ENCODE measurements at regions not wholly inside any gene's neighbourhood (a gene's known extent, or its start where the extent isn't known, plus 50 kb on each side); places are given as distances from the start of the nearest gene placed in this dataset.

DNA sequence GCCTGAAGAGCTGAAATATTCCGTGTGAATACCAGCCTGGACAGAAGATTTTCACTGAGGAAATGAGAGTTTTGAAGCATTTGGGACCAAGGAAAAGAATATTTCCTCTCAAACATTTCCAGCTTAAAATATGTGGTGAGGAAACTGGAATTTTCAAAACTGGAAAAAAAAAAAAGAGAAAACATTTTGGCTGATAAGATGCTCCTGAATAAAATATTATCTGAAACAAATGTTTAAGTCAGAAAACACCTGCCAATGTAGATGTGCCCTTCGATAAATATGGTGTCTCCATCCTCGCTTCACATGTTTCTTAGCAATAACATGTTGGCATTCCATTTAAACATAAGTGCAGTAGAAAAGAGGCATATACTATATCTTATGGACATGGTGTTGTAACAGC is 567.0 kb downstream of the PRKD1 start:
- no peak for TF ChIP-seq YY1 (IDR thresholded peaks at IDR 0.05; ENCODE audit: low read depth)

DNA sequence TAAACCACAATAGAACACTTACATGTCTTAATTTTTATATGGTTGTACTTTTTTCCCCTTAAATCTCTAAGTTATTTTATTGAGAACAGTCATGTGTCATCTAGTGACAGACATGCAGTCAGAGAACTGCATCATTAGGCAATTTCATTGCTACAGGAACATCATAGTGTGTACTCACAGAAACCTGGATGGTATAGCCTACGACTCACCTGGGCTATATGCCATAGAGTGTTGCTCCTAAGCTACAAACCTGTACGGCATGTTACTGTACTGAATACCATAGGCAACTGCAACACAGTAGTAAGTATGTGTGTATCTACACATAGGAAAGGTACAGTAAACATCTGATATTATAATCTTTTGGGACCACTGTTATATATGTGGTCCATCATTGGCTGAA is 557.6 kb downstream of the PRKD1 start:
- no peak for TF ChIP-seq RAD21 (IDR thresholded peaks at IDR 0.05; ENCODE audit: low read depth)
- no peak for TF ChIP-seq EGR1 (IDR thresholded peaks at IDR 0.05)
- TF ChIP-seq TEAD4 (IDR thresholded peaks at IDR 0.05) = no peak
- TF ChIP-seq, protein P1, sequence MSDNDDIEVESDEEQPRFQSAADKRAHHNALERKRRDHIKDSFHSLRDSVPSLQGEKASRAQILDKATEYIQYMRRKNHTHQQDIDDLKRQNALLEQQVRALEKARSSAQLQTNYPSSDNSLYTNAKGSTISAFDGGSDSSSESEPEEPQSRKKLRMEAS (IDR thresholded peaks at IDR 0.05) = no peak
- no peak for TF ChIP-seq ZBTB7A (IDR thresholded peaks at IDR 0.05; ENCODE audit: low read depth)
- TF ChIP-seq EP300 (IDR thresholded peaks at IDR 0.05; ENCODE audit: borderline replicate concordance) = no peak
- TF ChIP-seq CREB1 (IDR thresholded peaks at IDR 0.05; ENCODE audit: low read depth) = no peak
- no peak for TF ChIP-seq TCF12 (IDR thresholded peaks at IDR 0.05; ENCODE audit: low read depth)
- TF ChIP-seq FOXM1 (IDR thresholded peaks at IDR 0.05; ENCODE audit: borderline replicate concordance, low read depth) = no peak
- TF ChIP-seq NFIC (IDR thresholded peaks at IDR 0.05) = no peak
- TF ChIP-seq YY1 (IDR thresholded peaks at IDR 0.05; ENCODE audit: low read depth) = no peak
- TF ChIP-seq, protein P2, sequence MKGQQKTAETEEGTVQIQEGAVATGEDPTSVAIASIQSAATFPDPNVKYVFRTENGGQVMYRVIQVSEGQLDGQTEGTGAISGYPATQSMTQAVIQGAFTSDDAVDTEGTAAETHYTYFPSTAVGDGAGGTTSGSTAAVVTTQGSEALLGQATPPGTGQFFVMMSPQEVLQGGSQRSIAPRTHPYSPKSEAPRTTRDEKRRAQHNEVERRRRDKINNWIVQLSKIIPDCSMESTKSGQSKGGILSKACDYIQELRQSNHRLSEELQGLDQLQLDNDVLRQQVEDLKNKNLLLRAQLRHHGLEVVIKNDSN (IDR thresholded peaks at IDR 0.05) = no peak
- no peak for TF ChIP-seq CEBPB (IDR thresholded peaks at IDR 0.05)

DNA sequence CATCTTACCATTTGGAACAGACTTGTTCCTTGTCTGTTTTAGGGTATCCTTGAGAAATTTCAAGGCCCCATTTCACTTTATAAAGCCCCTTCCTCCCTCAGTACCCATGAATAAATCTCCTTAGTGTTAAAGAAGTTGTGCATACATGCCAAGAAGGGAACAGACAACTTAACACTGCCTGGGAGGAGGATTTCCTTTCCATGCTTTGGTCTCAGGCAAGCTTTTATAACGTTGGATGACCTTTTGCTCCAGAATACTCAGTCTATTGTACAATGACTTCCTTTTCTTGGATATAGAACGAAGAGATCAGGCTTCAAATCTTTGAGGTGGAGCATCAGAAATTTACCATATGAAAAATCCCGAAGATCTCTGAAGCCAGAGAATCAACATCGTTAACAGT is 551.4 kb downstream of the PRKD1 start:
- TF ChIP-seq NFIC (IDR thresholded peaks at IDR 0.05) (no peak), TEAD4 (IDR thresholded peaks at IDR 0.05) (no peak), EGR1 (IDR thresholded peaks at IDR 0.05) (no peak), FOXM1 (IDR thresholded peaks at IDR 0.05; ENCODE audit: borderline replicate concordance, low read depth) (no peak), EP300 (IDR thresholded peaks at IDR 0.05; ENCODE audit: borderline replicate concordance) (no peak), ZBTB7A (IDR thresholded peaks at IDR 0.05; ENCODE audit: low read depth) (no peak), RAD21 (IDR thresholded peaks at IDR 0.05; ENCODE audit: low read depth) (no peak), YY1 (IDR thresholded peaks at IDR 0.05; ENCODE audit: low read depth) (no peak)
- TF ChIP-seq, protein P1 (IDR thresholded peaks at IDR 0.05) = no peak
- TF ChIP-seq, protein P3, sequence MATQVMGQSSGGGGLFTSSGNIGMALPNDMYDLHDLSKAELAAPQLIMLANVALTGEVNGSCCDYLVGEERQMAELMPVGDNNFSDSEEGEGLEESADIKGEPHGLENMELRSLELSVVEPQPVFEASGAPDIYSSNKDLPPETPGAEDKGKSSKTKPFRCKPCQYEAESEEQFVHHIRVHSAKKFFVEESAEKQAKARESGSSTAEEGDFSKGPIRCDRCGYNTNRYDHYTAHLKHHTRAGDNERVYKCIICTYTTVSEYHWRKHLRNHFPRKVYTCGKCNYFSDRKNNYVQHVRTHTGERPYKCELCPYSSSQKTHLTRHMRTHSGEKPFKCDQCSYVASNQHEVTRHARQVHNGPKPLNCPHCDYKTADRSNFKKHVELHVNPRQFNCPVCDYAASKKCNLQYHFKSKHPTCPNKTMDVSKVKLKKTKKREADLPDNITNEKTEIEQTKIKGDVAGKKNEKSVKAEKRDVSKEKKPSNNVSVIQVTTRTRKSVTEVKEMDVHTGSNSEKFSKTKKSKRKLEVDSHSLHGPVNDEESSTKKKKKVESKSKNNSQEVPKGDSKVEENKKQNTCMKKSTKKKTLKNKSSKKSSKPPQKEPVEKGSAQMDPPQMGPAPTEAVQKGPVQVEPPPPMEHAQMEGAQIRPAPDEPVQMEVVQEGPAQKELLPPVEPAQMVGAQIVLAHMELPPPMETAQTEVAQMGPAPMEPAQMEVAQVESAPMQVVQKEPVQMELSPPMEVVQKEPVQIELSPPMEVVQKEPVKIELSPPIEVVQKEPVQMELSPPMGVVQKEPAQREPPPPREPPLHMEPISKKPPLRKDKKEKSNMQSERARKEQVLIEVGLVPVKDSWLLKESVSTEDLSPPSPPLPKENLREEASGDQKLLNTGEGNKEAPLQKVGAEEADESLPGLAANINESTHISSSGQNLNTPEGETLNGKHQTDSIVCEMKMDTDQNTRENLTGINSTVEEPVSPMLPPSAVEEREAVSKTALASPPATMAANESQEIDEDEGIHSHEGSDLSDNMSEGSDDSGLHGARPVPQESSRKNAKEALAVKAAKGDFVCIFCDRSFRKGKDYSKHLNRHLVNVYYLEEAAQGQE (IDR thresholded peaks at IDR 0.05; ENCODE audit: low read depth) = no peak

DNA sequence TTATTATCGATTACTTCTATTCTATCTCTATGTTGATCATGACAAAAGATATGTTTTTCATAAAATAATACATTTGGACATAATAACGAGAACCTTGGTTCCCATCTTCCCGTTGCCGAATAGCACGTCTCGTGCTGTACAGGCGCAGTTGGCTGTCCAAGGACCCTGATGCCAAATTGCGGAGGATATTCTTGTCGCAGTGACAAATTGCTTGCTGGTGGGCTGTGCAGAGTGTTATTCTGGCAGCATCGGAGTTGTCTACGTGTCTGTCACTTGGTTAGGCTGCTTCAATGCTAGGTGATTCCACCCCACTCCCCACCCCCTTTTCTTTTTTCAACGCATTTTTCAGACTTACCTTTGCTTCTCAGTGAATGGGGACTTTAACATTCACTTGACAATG is 546.8 kb downstream of the PRKD1 start:
- TF ChIP-seq EP300 (IDR thresholded peaks at IDR 0.05; ENCODE audit: borderline replicate concordance) (no peak), TCF12 (IDR thresholded peaks at IDR 0.05; ENCODE audit: low read depth) (no peak), TEAD4 (IDR thresholded peaks at IDR 0.05) (no peak), FOXM1 (IDR thresholded peaks at IDR 0.05; ENCODE audit: borderline replicate concordance, low read depth) (no peak), CEBPB (IDR thresholded peaks at IDR 0.05) (no peak), YY1 (IDR thresholded peaks at IDR 0.05; ENCODE audit: low read depth) (no peak), CREB1 (IDR thresholded peaks at IDR 0.05; ENCODE audit: low read depth) (no peak), EGR1 (IDR thresholded peaks at IDR 0.05) (no peak), RAD21 (IDR thresholded peaks at IDR 0.05; ENCODE audit: low read depth) (no peak), TAF1 (IDR thresholded peaks at IDR 0.05; ENCODE audit: low read depth) (no peak)
- TF ChIP-seq, protein P1 (IDR thresholded peaks at IDR 0.05) = no peak

DNA sequence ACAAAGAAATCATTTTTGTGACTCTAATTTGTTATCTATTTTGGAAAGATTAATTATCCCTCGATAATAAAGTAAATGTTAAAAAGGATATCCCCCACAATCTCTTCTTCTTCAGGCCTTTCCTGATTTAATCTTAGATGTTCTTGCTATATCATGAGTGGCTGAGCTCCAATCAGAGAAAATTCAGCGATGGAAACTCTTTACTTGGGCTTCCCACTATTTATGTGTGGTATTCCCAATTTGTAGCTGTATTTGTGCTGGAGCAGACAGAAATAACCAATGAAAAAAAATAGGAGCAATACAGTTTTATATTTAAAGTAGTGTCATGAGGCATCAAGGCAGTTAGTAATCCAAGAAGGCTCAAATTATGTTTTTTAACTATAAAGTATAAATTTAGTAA is 539.1 kb downstream of the PRKD1 start:
- TF ChIP-seq CEBPB (IDR thresholded peaks at IDR 0.05) (no peak), TAF1 (IDR thresholded peaks at IDR 0.05; ENCODE audit: low read depth) (no peak), TCF12 (IDR thresholded peaks at IDR 0.05; ENCODE audit: low read depth) (no peak), CREB1 (IDR thresholded peaks at IDR 0.05; ENCODE audit: low read depth) (no peak), TEAD4 (IDR thresholded peaks at IDR 0.05) (no peak), FOXM1 (IDR thresholded peaks at IDR 0.05; ENCODE audit: borderline replicate concordance, low read depth) (no peak), ZBTB7A (IDR thresholded peaks at IDR 0.05; ENCODE audit: low read depth) (no peak), NFIC (IDR thresholded peaks at IDR 0.05) (no peak), YY1 (IDR thresholded peaks at IDR 0.05; ENCODE audit: low read depth) (no peak), EP300 (IDR thresholded peaks at IDR 0.05; ENCODE audit: borderline replicate concordance) (no peak), EGR1 (IDR thresholded peaks at IDR 0.05) (no peak), RAD21 (IDR thresholded peaks at IDR 0.05; ENCODE audit: low read depth) (no peak)
- TF ChIP-seq, protein P1 (IDR thresholded peaks at IDR 0.05) = no peak
- TF ChIP-seq, protein P2 (IDR thresholded peaks at IDR 0.05) = no peak
- TF ChIP-seq, protein P3 (IDR thresholded peaks at IDR 0.05; ENCODE audit: low read depth) = no peak
